GM20431 (cell line): ENCODE measurements at regions not wholly inside any gene's neighbourhood (a gene's known extent, or its start where the extent isn't known, plus 50 kb on each side); places are given as distances from the start of the nearest gene placed in this dataset.

ENCODE experiments used
- in situ Hi-C: fragments of 300-500 bp; cut with MseI, MboI; formaldehyde crosslinking; loops from one replicate; pipeline ENCODE4 v1.15.0; 2020; ENCODE audit warnings: low sequenced_read_pairs; ENCODE audit not compliant: unreplicated experiment

GRCh38 chr18:76688724-76689472, 133.5 kb upstream of the ZNF236 start:
- in situ Hi-C loops: loop anchor here (25.0 kb wide), 1 partner anchor 302 kb away; no protein-coding TSS in a partner anchor

GRCh38 chr18:76687304-76687962, 134.9 kb upstream of the ZNF236 start:
- in situ Hi-C loops: loop anchor here (25.0 kb wide), 1 partner anchor 300 kb away; no protein-coding TSS in a partner anchor

GRCh38 chr18:76686737-76687231, 135.6 kb upstream of the ZNF236 start:
- in situ Hi-C loops: loop anchor here (25.0 kb wide), 1 partner anchor 299 kb away; no protein-coding TSS in a partner anchor

GRCh38 chr18:76685860-76686259, 136.5 kb upstream of the ZNF236 start:
- in situ Hi-C loops: loop anchor here (25.0 kb wide), 1 partner anchor 299 kb away; no protein-coding TSS in a partner anchor

- in situ Hi-C loops: loop anchor here (25.0 kb wide), 1 partner anchor 298 kb away; no protein-coding TSS in a partner anchor
Observed at GRCh38 chr18:76685402-76685801, 137.0 kb upstream of the ZNF236 start.

GRCh38 chr18:76684265-76684664, 138.1 kb upstream of the ZNF236 start:
- in situ Hi-C loops: loop anchor here (25.0 kb wide), 1 partner anchor 297 kb away; no protein-coding TSS in a partner anchor

- in situ Hi-C loops: loop anchor here (25.0 kb wide), 1 partner anchor 293 kb away; no protein-coding TSS in a partner anchor
Observed at GRCh38 chr18:76679945-76680344, 142.4 kb upstream of the ZNF236 start.

- in situ Hi-C loops: loop anchor here (25.0 kb wide), 1 partner anchor 292 kb away; no protein-coding TSS in a partner anchor
Observed at GRCh38 chr18:76679259-76679658, 143.1 kb upstream of the ZNF236 start.

- in situ Hi-C loops: loop anchor here (25.0 kb wide), 1 partner anchor 291 kb away; no protein-coding TSS in a partner anchor
Observed at GRCh38 chr18:76678248-76678647, 144.1 kb upstream of the ZNF236 start.

- in situ Hi-C loops: no loop called here
Observed at GRCh38 chr18:76674596-76674995, 147.8 kb upstream of the ZNF236 start.

- in situ Hi-C loops: no loop called here
Observed at GRCh38 chr18:76673281-76674185, 148.8 kb upstream of the ZNF236 start.

GRCh38 chr18:76672627-76673026, 149.7 kb upstream of the ZNF236 start:
- in situ Hi-C loops: no loop called here

GRCh38 chr18:76670564-76671288, 151.6 kb upstream of the ZNF236 start:
- in situ Hi-C loops: no loop called here

- in situ Hi-C loops: no loop called here
Observed at GRCh38 chr18:76668546-76668945, 153.8 kb upstream of the ZNF236 start.

GRCh38 chr18:76668119-76668518, 154.2 kb upstream of the ZNF236 start:
- in situ Hi-C loops: no loop called here

GRCh38 chr18:76667603-76668002, 154.8 kb upstream of the ZNF236 start:
- in situ Hi-C loops: no loop called here

- in situ Hi-C loops: no loop called here
Observed at GRCh38 chr18:76662626-76663025, 159.7 kb upstream of the ZNF236 start.

GRCh38 chr18:76660571-76661192, 161.7 kb upstream of the ZNF236 start:
- in situ Hi-C loops: no loop called here

GRCh38 chr18:76658627-76659026, 163.6 kb upstream of the ZNF516 start:
- in situ Hi-C loops: no loop called here
